ENCODE measurements at regions not wholly inside any gene's neighbourhood (a gene's known extent, or its start where the extent isn't known, plus 50 kb on each side); places are given as distances from the start of the nearest gene placed in this dataset.

- Histone ChIP-seq H3K4me2 (ENCODE audit: low read depth, low read length, poor library complexity, severe bottlenecking) (no peak overlapping the region), H3K4me1 (ENCODE audit: insufficient read depth, low read length, poor library complexity, severe bottlenecking) (no peaks in the 10 kb centered on the region), H4K20me1 (ENCODE audit: insufficient read depth, low read length, poor library complexity, severe bottlenecking) (no peaks in the 10 kb centered on the region), H3K9ac (ENCODE audit: low read depth, low read length, poor library complexity, severe bottlenecking) (no peak overlapping the region), H3K9me3 (ENCODE audit: insufficient read depth, low read depth, low read length) (peaks cover 15% of the 10 kb centered on the region; the same call in 1 of the 2 replicates), H3K4me3 (ENCODE audit: low read length, poor library complexity, severe bottlenecking) (no peak overlapping the region), H3K36me3 (ENCODE audit: insufficient read depth, low read length) (no peaks in the 10 kb centered on the region), H3K9me2 (replicated peaks; ENCODE audit: low read depth, low read length) (no peaks in the 10 kb centered on the region), H3K27me3 (ENCODE audit: insufficient read depth, low read length, poor library complexity, severe bottlenecking) (no peaks in the 10 kb centered on the region), H2AFZ (ENCODE audit: low read length) (no peak overlapping the region), H3K79me2 (ENCODE audit: insufficient read depth, low read length) (no peaks in the 10 kb centered on the region), H3F3A (ENCODE audit: low read depth) (no peaks in the 10 kb centered on the region)
- TF ChIP-seq EZH2phosphoT487 (IDR thresholded peaks at IDR 0.05; ENCODE audit: borderline replicate concordance) (no peak), CTCF (conservative IDR thresholded peaks at IDR 0.05; ENCODE audit: low read length) (no peak)
Measured at GRCh38 chr5:1746371-1747078, 53.1 kb downstream of the MRPL36 start.

- H4K20me1 ChIP-seq (ENCODE audit: insufficient read depth, low read length, poor library complexity, severe bottlenecking), result no peaks in the 10 kb centered on the region
- TF ChIP-seq CTCF (conservative IDR thresholded peaks at IDR 0.05; ENCODE audit: low read length) (no peak), EZH2phosphoT487 (IDR thresholded peaks at IDR 0.05; ENCODE audit: borderline replicate concordance) (no peak)
- H3K4me1 ChIP-seq (ENCODE audit: insufficient read depth, low read length, poor library complexity, severe bottlenecking), result no peaks in the 10 kb centered on the region
- H3K9me3 ChIP-seq (ENCODE audit: insufficient read depth, low read depth, low read length), result peaks cover 15% of the 10 kb centered on the region; the same call in 1 of the 2 replicates
- no peak overlapping the region for H2AFZ ChIP-seq (ENCODE audit: low read length)
- H3K4me3 ChIP-seq (ENCODE audit: low read length, poor library complexity, severe bottlenecking), result no peak overlapping the region
- no peaks in the 10 kb centered on the region for H3K36me3 ChIP-seq (ENCODE audit: insufficient read depth, low read length)
- no peaks in the 10 kb centered on the region for H3K79me2 ChIP-seq (ENCODE audit: insufficient read depth, low read length)
- H3K9me2 ChIP-seq (replicated peaks; ENCODE audit: low read depth, low read length), result no peaks in the 10 kb centered on the region
- no peaks in the 10 kb centered on the region for H3K27me3 ChIP-seq (ENCODE audit: insufficient read depth, low read length, poor library complexity, severe bottlenecking)
- H3K4me2 ChIP-seq (ENCODE audit: low read depth, low read length, poor library complexity, severe bottlenecking), result no peak overlapping the region
- no peak overlapping the region for H3K9ac ChIP-seq (ENCODE audit: low read depth, low read length, poor library complexity, severe bottlenecking)
- no peaks in the 10 kb centered on the region for H3F3A ChIP-seq (ENCODE audit: low read depth)
Measured at GRCh38 chr5:1745796-1746370, 53.8 kb downstream of the MRPL36 start.

GRCh38 chr5:1745123-1745795 lies 54.4 kb downstream of the MRPL36 start:
- H3F3A ChIP-seq (ENCODE audit: low read depth), result no peaks in the 10 kb centered on the region
- no peak overlapping the region for H3K4me3 ChIP-seq (ENCODE audit: low read length, poor library complexity, severe bottlenecking)
- H3K4me1 ChIP-seq (ENCODE audit: insufficient read depth, low read length, poor library complexity, severe bottlenecking), result no peaks in the 10 kb centered on the region
- H3K4me2 ChIP-seq (ENCODE audit: low read depth, low read length, poor library complexity, severe bottlenecking), result no peak overlapping the region
- H2AFZ ChIP-seq (ENCODE audit: low read length), result no peak overlapping the region
- peaks cover 18% of the 10 kb centered on the region; the same call in 1 of the 2 replicates for H3K9me3 ChIP-seq (ENCODE audit: insufficient read depth, low read depth, low read length)
- TF ChIP-seq EZH2phosphoT487 (IDR thresholded peaks at IDR 0.05; ENCODE audit: borderline replicate concordance) (no peak), CTCF (conservative IDR thresholded peaks at IDR 0.05; ENCODE audit: low read length) (no peak)
- H4K20me1 ChIP-seq (ENCODE audit: insufficient read depth, low read length, poor library complexity, severe bottlenecking), result no peaks in the 10 kb centered on the region
- H3K9me2 ChIP-seq (replicated peaks; ENCODE audit: low read depth, low read length), result no peaks in the 10 kb centered on the region
- H3K79me2 ChIP-seq (ENCODE audit: insufficient read depth, low read length), result no peaks in the 10 kb centered on the region
- H3K27me3 ChIP-seq (ENCODE audit: insufficient read depth, low read length, poor library complexity, severe bottlenecking), result no peaks in the 10 kb centered on the region
- no peaks in the 10 kb centered on the region for H3K36me3 ChIP-seq (ENCODE audit: insufficient read depth, low read length)
- H3K9ac ChIP-seq (ENCODE audit: low read depth, low read length, poor library complexity, severe bottlenecking), result no peak overlapping the region
